DND-41 (cell line): ENCODE measurements at regions not wholly inside any gene's neighbourhood (a gene's known extent, or its start where the extent isn't known, plus 50 kb on each side); places are given as distances from the start of the nearest gene placed in this dataset.

ENCODE experiments used
- EZH2 ChIP-seq: IDR thresholded peaks from 3 replicates; pipeline ENCODE4 v1.6.1; 2012; ENCODE audit warnings: borderline replicate concordance, low read depth, mild to moderate bottlenecking, moderate library complexity, low read length, inconsistent platforms; ENCODE audit not compliant: severe bottlenecking
- TF ChIP-seq, protein P1 (sequence below): IDR thresholded peaks from 2 replicates; pipeline ENCODE4 v1.5.1; 2012; ENCODE audit warnings: borderline replicate concordance, low read length, moderate library complexity, mild to moderate bottlenecking; ENCODE audit not compliant: poor library complexity, severe bottlenecking; ENCODE audit errors: extremely low read depth

DNA sequence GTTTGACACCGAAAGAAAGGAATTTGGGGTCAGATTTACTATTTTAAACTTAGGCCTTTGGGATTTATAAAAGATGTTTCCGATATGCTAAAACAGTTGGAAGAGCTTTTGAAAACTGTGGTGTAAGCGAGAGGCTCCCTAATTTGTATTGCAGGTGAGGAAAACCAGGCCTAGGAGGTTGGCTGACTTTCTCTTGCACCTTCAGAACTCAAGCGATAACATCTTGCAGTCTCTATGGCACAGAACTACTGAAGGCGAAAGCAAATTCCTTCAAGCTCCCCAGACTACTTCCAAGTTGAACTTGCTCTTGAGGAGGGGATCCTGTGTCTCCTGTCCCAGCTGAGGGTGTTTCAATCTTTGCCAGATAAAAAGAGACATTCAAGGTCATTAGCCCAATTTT is 685.7 kb downstream of the ADGRL2 start:
- TF ChIP-seq, protein P1, sequence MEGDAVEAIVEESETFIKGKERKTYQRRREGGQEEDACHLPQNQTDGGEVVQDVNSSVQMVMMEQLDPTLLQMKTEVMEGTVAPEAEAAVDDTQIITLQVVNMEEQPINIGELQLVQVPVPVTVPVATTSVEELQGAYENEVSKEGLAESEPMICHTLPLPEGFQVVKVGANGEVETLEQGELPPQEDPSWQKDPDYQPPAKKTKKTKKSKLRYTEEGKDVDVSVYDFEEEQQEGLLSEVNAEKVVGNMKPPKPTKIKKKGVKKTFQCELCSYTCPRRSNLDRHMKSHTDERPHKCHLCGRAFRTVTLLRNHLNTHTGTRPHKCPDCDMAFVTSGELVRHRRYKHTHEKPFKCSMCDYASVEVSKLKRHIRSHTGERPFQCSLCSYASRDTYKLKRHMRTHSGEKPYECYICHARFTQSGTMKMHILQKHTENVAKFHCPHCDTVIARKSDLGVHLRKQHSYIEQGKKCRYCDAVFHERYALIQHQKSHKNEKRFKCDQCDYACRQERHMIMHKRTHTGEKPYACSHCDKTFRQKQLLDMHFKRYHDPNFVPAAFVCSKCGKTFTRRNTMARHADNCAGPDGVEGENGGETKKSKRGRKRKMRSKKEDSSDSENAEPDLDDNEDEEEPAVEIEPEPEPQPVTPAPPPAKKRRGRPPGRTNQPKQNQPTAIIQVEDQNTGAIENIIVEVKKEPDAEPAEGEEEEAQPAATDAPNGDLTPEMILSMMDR = no peak
- TF ChIP-seq EZH2 = no peak
